ENCODE measurements at regions not wholly inside any gene's neighbourhood (a gene's known extent, or its start where the extent isn't known, plus 50 kb on each side); places are given as distances from the start of the nearest gene placed in this dataset.

DNA sequence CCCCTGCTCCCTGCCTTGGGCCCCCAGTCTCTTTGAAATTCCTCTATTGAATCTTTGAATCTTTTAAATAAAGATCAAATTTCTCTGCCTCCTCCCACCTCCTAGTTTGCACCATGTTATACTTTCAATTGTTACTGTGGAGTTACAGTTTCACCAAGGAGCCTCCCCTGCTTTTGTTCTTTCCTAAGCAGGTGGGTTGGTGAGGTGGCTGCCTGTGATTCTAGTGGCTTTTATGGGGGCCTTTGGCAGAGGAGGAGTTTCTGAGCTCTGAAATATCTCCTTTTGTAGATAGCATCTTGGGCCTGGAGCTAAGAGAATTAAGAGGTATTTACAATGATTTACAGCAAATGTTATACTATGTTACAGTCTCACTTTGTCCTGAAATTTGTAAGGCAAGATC, 133.8 kb upstream of the STX18 start:
- TF ChIP-seq, protein P1, sequence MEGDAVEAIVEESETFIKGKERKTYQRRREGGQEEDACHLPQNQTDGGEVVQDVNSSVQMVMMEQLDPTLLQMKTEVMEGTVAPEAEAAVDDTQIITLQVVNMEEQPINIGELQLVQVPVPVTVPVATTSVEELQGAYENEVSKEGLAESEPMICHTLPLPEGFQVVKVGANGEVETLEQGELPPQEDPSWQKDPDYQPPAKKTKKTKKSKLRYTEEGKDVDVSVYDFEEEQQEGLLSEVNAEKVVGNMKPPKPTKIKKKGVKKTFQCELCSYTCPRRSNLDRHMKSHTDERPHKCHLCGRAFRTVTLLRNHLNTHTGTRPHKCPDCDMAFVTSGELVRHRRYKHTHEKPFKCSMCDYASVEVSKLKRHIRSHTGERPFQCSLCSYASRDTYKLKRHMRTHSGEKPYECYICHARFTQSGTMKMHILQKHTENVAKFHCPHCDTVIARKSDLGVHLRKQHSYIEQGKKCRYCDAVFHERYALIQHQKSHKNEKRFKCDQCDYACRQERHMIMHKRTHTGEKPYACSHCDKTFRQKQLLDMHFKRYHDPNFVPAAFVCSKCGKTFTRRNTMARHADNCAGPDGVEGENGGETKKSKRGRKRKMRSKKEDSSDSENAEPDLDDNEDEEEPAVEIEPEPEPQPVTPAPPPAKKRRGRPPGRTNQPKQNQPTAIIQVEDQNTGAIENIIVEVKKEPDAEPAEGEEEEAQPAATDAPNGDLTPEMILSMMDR (IDR thresholded peaks at IDR 0.05) = no peak
- TF ChIP-seq POLR2A (IDR thresholded peaks at IDR 0.05) (no peak), POLR2AphosphoS5 (IDR thresholded peaks at IDR 0.05) (no peak)
